Activated CD4-positive, alpha-beta T cell treated with anti-CD3 and anti-CD28 coated beads for 1 hour (primary cell): ENCODE measurements at regions not wholly inside any gene's neighbourhood (a gene's known extent, or its start where the extent isn't known, plus 50 kb on each side); places are given as distances from the start of the nearest gene placed in this dataset.

Source experiments
- DNase-seq: peaks from one replicate; pipeline ENCODE4 v3.0.0-alpha.2; 2020

- no peak for DNase-seq
Observed at GRCh38 chr17:77695386-77695785, 263.1 kb upstream of the TNRC6C start.

- no peak for DNase-seq
Observed at GRCh38 chr17:77696151-77696720, 262.3 kb upstream of the TNRC6C start.

GRCh38 chr17:77696721-77697460 is 261.6 kb upstream of the TNRC6C start:
- no peak for DNase-seq

- no peak for DNase-seq
Observed at GRCh38 chr17:77697480-77698400, 260.8 kb upstream of the TNRC6C start.

- no peak for DNase-seq
Observed at GRCh38 chr17:77698903-77699623, 259.4 kb upstream of the TNRC6C start.

GRCh38 chr17:77700165-77700881 is 258.2 kb upstream of the TNRC6C start:
- DNase-seq: no peak

GRCh38 chr17:77701996-77702395 is 256.5 kb upstream of the TNRC6C start:
- DNase-seq: no peak

GRCh38 chr17:77704048-77704815 is 254.3 kb upstream of the TNRC6C start:
- DNase-seq: no peak

- DNase-seq: no peak
Observed at GRCh38 chr17:77706938-77707337, 251.6 kb upstream of the TNRC6C start.

- no peak for DNase-seq
Observed at GRCh38 chr17:77707546-77707945, 251.0 kb upstream of the TNRC6C start.

- DNase-seq: no peak
Observed at GRCh38 chr17:77708049-77708448, 250.5 kb upstream of the TNRC6C start.

- DNase-seq: no peak
Observed at GRCh38 chr17:77708936-77709335, 249.6 kb upstream of the TNRC6C start.

GRCh38 chr17:77709594-77709993 is 248.9 kb upstream of the TNRC6C start:
- DNase-seq: no peak

- no peak for DNase-seq
Observed at GRCh38 chr17:77712578-77712977, 245.9 kb upstream of the TNRC6C start.

- no peak for DNase-seq
Observed at GRCh38 chr17:77716289-77716926, 242.1 kb upstream of the TNRC6C start.

- no peak for DNase-seq
Observed at GRCh38 chr17:77717941-77718668, 240.4 kb upstream of the TNRC6C start.

GRCh38 chr17:77718669-77718961 is 239.9 kb upstream of the TNRC6C start:
- DNase-seq: no peak

GRCh38 chr17:77719806-77720205 is 238.7 kb upstream of the TNRC6C start:
- DNase-seq: no peak

GRCh38 chr17:77720946-77721845 is 237.3 kb upstream of the TNRC6C start:
- DNase-seq: no peak

GRCh38 chr17:77721846-77722160 is 236.7 kb upstream of the TNRC6C start:
- no peak for DNase-seq
